Trophoblast cell (in vitro differentiated cells and primary cell): ENCODE measurements at regions not wholly inside any gene's neighbourhood (a gene's known extent, or its start where the extent isn't known, plus 50 kb on each side); places are given as distances from the start of the nearest gene placed in this dataset.
"Not testable (repeated sequence)": the region's sequence is repeated elsewhere in the genome, so short reads cannot be mapped to it uniquely, and the experiment has no call there.

Source experiments
- DNase-seq, 2 donors: peaks; one replicate each; pipeline ENCODE4 v3.0.0-alpha.2; 2016
- H2AFZ ChIP-seq: 2 replicates; pipeline ENCODE4 v1.6.1; 2013; ENCODE audit warnings: low read length, moderate library complexity, mild to moderate bottlenecking; ENCODE audit not compliant: insufficient read depth, poor library complexity
- H2AK5ac ChIP-seq: 2 replicates; pipeline ENCODE4 v1.6.1; 2013; ENCODE audit warnings: mild to moderate bottlenecking, low read length
- H2BK120ac ChIP-seq: 2 replicates; pipeline ENCODE4 v1.6.1; 2013; ENCODE audit warnings: low read length, mild to moderate bottlenecking, moderate library complexity; ENCODE audit not compliant: insufficient read depth, poor library complexity
- H2BK12ac ChIP-seq: 2 replicates; pipeline ENCODE4 v1.6.1; 2013; ENCODE audit warnings: mild to moderate bottlenecking, low read length, moderate library complexity
- H2BK5ac ChIP-seq: 2 replicates; pipeline ENCODE4 v1.6.1; 2013; ENCODE audit warnings: low read length, low read depth, moderate library complexity, mild to moderate bottlenecking; ENCODE audit not compliant: poor library complexity
- H3K14ac ChIP-seq: 2 replicates; pipeline ENCODE4 v1.6.1; 2013; ENCODE audit warnings: mild to moderate bottlenecking, low read length
- H3K18ac ChIP-seq: 2 replicates; pipeline ENCODE4 v1.6.1; 2013; ENCODE audit warnings: mild to moderate bottlenecking, low read length
- H3K23ac ChIP-seq: 2 replicates; pipeline ENCODE4 v1.6.1; 2013; ENCODE audit warnings: low read length
- H3K27ac ChIP-seq: 2 replicates; pipeline ENCODE4 v1.5.1; 2013; ENCODE audit warnings: low read depth, mild to moderate bottlenecking, inconsistent platforms, low read length, moderate library complexity
- H3K27me3 ChIP-seq: 2 replicates; pipeline ENCODE4 v1.6.1; 2013; ENCODE audit warnings: inconsistent platforms, mild to moderate bottlenecking, low read length, moderate library complexity; ENCODE audit not compliant: insufficient read depth
- H3K36me3 ChIP-seq, 2 experiments: 1 replicate in 1 of 2; 2 replicates in 1 of 2; pipeline ENCODE4 v1.6.1; 2013; ENCODE audit warnings: low read length in 2 of 2, mild to moderate bottlenecking in 2 of 2, moderate library complexity in 1 of 2; ENCODE audit not compliant: insufficient read depth in 2 of 2, control insufficient read depth in 1 of 2
- H3K4ac ChIP-seq: 2 replicates; pipeline ENCODE4 v1.6.1; 2013; ENCODE audit warnings: low read depth, mild to moderate bottlenecking, low read length, moderate library complexity
- H3K4me1 ChIP-seq, 2 experiments: 1 replicate in 1 of 2; 2 replicates in 1 of 2; pipeline ENCODE4 v1.6.1; 2013; ENCODE audit warnings: low read length in 2 of 2, mild to moderate bottlenecking in 2 of 2, moderate library complexity in 1 of 2; ENCODE audit not compliant: insufficient read depth in 2 of 2, control insufficient read depth in 1 of 2
- H3K4me2 ChIP-seq: 2 replicates; pipeline ENCODE4 v1.6.1; 2013; ENCODE audit warnings: inconsistent platforms, mild to moderate bottlenecking, low read length, moderate library complexity
- H3K4me3 ChIP-seq: 2 replicates; pipeline ENCODE4 v1.5.1; 2013; ENCODE audit warnings: mild to moderate bottlenecking, low read depth, low read length, inconsistent platforms
- H3K79me1 ChIP-seq: one replicate; pipeline ENCODE4 v1.6.1; 2013; ENCODE audit warnings: low read length
- H3K79me2 ChIP-seq: 2 replicates; pipeline ENCODE4 v1.6.1; 2013; ENCODE audit warnings: low read length, mild to moderate bottlenecking; ENCODE audit not compliant: control insufficient read depth, insufficient read depth, poor library complexity
- H3K9ac ChIP-seq: 2 replicates; pipeline ENCODE4 v1.6.1; 2013; ENCODE audit warnings: mild to moderate bottlenecking, low read length
- H3K9me3 ChIP-seq: 2 replicates; pipeline ENCODE4 v1.6.1; 2013; ENCODE audit warnings: low read depth, mild to moderate bottlenecking, control low read depth, inconsistent platforms, low read length; ENCODE audit not compliant: insufficient read depth
- H4K12ac ChIP-seq: 2 replicates; pipeline ENCODE4 v1.6.1; 2013; ENCODE audit warnings: low read depth, mild to moderate bottlenecking, low read length, moderate library complexity
- H4K8ac ChIP-seq: 2 replicates; pipeline ENCODE4 v1.6.1; 2013; ENCODE audit warnings: low read depth, mild to moderate bottlenecking, low read length, moderate library complexity
- H4K91ac ChIP-seq: one replicate; pipeline ENCODE4 v1.6.1; 2013; ENCODE audit warnings: low read depth, mild to moderate bottlenecking, low read length, moderate library complexity
- WGBS: extraction: QIAGEN DNeasy Blood & Tissue Kit; methylation state at CpG from one replicate; pipeline ENCODE4 v1.1.7; 2013; ENCODE audit warnings: missing lambda C conversion rate; ENCODE audit not compliant: insufficient read length, insufficient coverage; ENCODE audit errors: extremely low coverage; 5-methylcytosine and 5-hydroxymethylcytosine counted together

DNA sequence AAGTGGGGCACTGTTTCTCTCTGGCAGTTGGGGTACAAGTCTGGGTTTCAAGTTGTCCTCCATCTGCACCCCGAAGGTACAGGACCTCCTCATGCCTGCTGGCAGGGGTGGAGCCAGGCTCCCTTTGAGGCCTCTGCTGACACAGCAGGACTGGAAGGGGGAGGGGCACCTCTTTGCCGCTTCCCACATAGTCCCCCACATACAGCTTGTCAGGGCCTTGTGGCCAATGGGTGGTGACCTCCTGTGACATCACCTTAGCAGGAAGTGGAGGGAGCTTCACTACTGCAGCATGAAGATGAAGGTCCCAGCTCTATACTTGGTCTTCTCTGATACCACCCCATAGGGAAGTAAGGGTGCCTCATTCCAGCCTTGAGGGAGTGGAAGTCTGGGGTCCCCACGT lies 167.8 kb downstream of the RAMP3 start:
- H2AFZ ChIP-seq = no peak overlapping the region
- H2AK5ac ChIP-seq = no peak overlapping the region
- peaks cover 2% of the 10 kb centered on the region for H3K9me3 ChIP-seq
- H3K27ac ChIP-seq = no peak overlapping the region
- H2BK120ac ChIP-seq = no peak overlapping the region
- no peaks in the 10 kb centered on the region for H3K27me3 ChIP-seq
- no peak overlapping the region for H2BK5ac ChIP-seq
- no peaks in the 10 kb centered on the region for H3K4me1 ChIP-seq
- H3K9ac ChIP-seq = no peak overlapping the region
- no peak overlapping the region for H3K4me2 ChIP-seq
- no peak overlapping the region for H3K4me3 ChIP-seq
- no peak overlapping the region for H4K8ac ChIP-seq
- no peaks in the 10 kb centered on the region for H3K79me2 ChIP-seq
- DNase-seq = no peak
- WGBS = no CpG with 5 or more reads among the region's 3 CpGs
- no peak overlapping the region for H3K14ac ChIP-seq
- no peak overlapping the region for H4K91ac ChIP-seq
- H4K12ac ChIP-seq = no peak overlapping the region
- no peak overlapping the region for H3K23ac ChIP-seq
- no peak overlapping the region for H3K4ac ChIP-seq
- H3K79me1 ChIP-seq = no peaks in the 10 kb centered on the region
- H3K18ac ChIP-seq = no peak overlapping the region
- no peaks in the 10 kb centered on the region for H3K36me3 ChIP-seq
- no peak overlapping the region for H2BK12ac ChIP-seq

DNA sequence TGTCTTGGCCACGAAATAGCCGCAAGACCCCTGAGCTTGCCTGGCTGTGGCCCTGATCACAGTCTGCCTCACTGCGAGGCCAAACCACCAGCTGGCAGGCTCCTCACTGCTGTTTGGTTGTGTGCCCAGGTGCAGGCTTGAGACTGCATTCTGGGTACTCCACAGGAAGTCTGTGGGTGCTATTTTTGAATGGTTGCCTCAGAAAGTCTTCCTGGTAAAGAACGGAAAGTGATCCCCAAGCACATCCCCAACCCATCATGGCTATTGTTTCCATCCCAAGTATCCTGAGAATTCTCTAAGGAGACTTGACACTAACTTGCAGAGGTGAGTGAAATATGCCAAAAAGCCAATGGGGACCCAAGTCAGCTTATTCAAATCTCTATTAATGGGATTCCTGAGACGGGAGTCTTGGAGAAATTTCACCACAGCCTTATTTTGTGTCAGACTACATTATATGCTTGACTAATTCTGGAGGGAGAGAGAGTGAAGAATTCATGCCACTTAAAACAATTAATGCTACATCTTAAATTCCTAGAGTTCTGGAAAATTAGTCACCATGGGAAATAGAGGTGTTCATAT lies 170.9 kb downstream of the RAMP3 start:
- Histone ChIP-seq H3K79me2 (no peaks in the 10 kb centered on the region), H4K91ac (no peak overlapping the region), H3K4me2 (no peak overlapping the region), H2BK120ac (no peak overlapping the region), H3K27ac (no peak overlapping the region), H2AFZ (no peak overlapping the region), H3K14ac (no peak overlapping the region), H3K4ac (no peak overlapping the region), H3K9ac (no peak overlapping the region), H3K4me3 (no peak overlapping the region), H3K18ac (no peak overlapping the region), H4K8ac (no peak overlapping the region), H3K9me3 (peaks cover 3% of the 10 kb centered on the region), H3K23ac (no peak overlapping the region), H2AK5ac (no peak overlapping the region), H2BK12ac (no peak overlapping the region), H4K12ac (peak overlapping the region; percentile 40), H3K4me1 (no peaks in the 10 kb centered on the region), H2BK5ac (no peak overlapping the region), H3K27me3 (no peaks in the 10 kb centered on the region), H3K36me3 (no peaks in the 10 kb centered on the region), H3K79me1 (no peaks in the 10 kb centered on the region)
- no CpG with 5 or more reads among the region's 5 CpGs for WGBS
- DNase-seq = no peak

DNA sequence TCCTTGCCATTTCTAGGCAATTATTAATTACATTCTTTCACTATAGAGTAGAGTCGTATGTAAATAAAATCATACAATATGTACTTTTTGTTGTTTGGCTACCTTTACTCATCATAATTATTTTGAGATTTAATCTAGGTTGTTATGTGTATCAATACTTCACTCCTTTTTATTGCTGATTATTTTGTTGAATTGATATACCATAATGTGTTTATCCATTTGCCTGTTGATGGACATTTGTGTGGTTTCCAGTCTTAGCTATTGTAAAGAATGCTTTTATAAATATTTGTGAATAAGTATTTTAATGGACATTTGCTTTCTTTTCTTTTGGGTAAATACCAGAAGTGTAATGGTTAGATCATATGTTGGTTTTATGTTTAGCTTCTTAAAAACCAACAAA lies 174.0 kb downstream of the RAMP3 start:
- Histone ChIP-seq H2BK5ac (no peak overlapping the region), H3K27ac (no peak overlapping the region)
- no CpG with 5 or more reads among the region's 1 CpG for WGBS

DNA sequence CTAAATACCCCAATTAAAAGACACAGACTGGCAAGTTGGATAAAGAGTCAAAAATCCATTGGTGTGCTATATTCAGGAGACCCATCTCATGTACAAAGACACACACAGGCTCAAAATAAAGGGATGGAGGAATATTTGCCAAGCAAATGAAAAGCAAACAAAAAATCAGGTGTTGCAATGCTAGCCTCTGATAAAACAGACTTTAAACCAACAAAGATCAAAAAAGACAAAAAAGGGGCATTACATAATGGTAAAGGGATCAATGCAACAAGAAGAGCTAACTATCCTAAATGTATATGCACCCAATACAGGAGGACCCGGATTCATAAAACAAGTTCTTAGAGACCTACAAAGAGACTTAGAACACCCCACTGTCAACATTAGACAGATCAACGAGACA lies 177.4 kb downstream of the RAMP3 start:
- H3K14ac ChIP-seq, H3K79me2 ChIP-seq, H2AFZ ChIP-seq, H2BK120ac ChIP-seq, H3K4me3 ChIP-seq, H3K27me3 ChIP-seq, H4K91ac ChIP-seq, DNase-seq, H2BK12ac ChIP-seq, H4K12ac ChIP-seq, H2BK5ac ChIP-seq, H3K18ac ChIP-seq, H2AK5ac ChIP-seq, H3K27ac ChIP-seq, H3K23ac ChIP-seq, H3K9ac ChIP-seq, H3K4ac ChIP-seq, H3K36me3 ChIP-seq, H3K79me1 ChIP-seq, H4K8ac ChIP-seq, H3K9me3 ChIP-seq, H3K4me2 ChIP-seq, H3K4me1 ChIP-seq: not testable (repeated sequence)
- WGBS = no CpG with 5 or more reads among the region's 2 CpGs

More for the DNA sequence above, 174.0 kb downstream of the RAMP3 start:
- no peaks in the 10 kb centered on the region for H3K36me3 ChIP-seq
- no peaks in the 10 kb centered on the region for H3K79me1 ChIP-seq
- no peak overlapping the region for H3K18ac ChIP-seq
- H3K27me3 ChIP-seq = no peaks in the 10 kb centered on the region
- no peaks in the 10 kb centered on the region for H3K4me1 ChIP-seq
- no peak overlapping the region for H3K23ac ChIP-seq
- H3K79me2 ChIP-seq = no peaks in the 10 kb centered on the region
- no peak overlapping the region for H4K8ac ChIP-seq
- H2BK12ac ChIP-seq = no peak overlapping the region
- no peak overlapping the region for H3K14ac ChIP-seq
- H4K91ac ChIP-seq = no peak overlapping the region
- H3K9ac ChIP-seq = no peak overlapping the region
- no peak overlapping the region for H2AFZ ChIP-seq
- H3K4me2 ChIP-seq = no peak overlapping the region
- no peak overlapping the region for H4K12ac ChIP-seq
- no peak for DNase-seq
- H3K4me3 ChIP-seq = no peak overlapping the region
- peaks cover 3% of the 10 kb centered on the region for H3K9me3 ChIP-seq
- H2BK120ac ChIP-seq = no peak overlapping the region
- H2AK5ac ChIP-seq = no peak overlapping the region
- no peak overlapping the region for H3K4ac ChIP-seq
